ENCODE measurements at regions not wholly inside any gene's neighbourhood (a gene's known extent, or its start where the extent isn't known, plus 50 kb on each side); places are given as distances from the start of the nearest gene placed in this dataset.

DNA sequence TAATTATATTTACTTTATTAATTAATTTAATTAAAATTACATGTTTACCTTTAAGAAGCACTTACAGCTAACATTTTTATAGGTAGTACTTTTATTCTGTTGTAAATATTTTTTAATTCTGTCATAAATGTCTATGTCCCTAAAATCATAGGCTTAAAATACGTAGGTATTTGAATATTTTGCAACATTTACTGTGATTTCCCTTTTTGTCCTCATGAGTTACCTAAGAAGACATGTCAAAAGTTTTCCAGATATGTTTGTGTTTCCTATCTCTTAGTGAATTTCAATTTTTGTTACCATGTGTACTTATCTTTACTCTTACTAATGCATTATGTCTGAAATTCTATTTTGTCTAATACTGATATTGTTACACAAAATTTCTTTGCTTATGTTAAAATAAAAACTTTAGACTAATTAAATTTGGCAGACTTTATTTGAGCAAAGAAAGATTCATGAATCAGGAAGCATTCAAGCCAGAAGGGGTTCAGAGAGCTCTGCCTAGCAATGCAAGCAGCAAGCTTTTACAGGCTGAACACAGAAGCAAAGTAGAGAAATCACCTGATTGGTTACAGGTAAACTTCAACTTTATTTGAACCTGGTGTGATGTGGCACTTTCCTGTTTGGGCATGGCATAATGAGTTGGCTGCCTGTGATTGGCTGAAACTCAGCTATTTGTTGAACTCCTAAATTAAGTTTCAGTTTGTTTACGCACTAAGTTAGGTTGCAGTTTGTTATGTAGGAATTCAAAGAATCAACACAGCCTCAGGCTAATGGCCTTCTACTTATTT, 123.2 kb upstream of the TMEM170B start:
- H3K27me3 Mint-ChIP-seq (ENCODE audit: low read depth): no peaks in the 10 kb centered on the region
- H3K36me3 Mint-ChIP-seq: peaks cover 16% of the 10 kb centered on the region
- peaks cover 7% of the 10 kb centered on the region for H3K4me1 Mint-ChIP-seq
- H3K27ac Mint-ChIP-seq: peak overlapping the region; percentile 65; the same call in 1 of the 2 replicates
- no peak overlapping the region for H3K4me3 Mint-ChIP-seq
- ChIA-PET CTCF (interaction anchor here (0.8 kb wide), 1 partner anchor 11 kb away, joined by 3 read pairs; no protein-coding TSS in a partner anchor), POLR2A (no interaction called here)
- ATAC-seq (no peak; the same call in 1 of the 2 replicates), DNase-seq (ENCODE audit: low spot score) (no peak)
- TF ChIP-seq ZNF671 (CRISPR knock-in tag; IDR thresholded peaks at IDR 0.05): no peak
- no peak for TF ChIP-seq NR2C2 (CRISPR knock-in tag; IDR thresholded peaks at IDR 0.05)
- TF ChIP-seq TEAD4 (CRISPR knock-in tag; IDR thresholded peaks at IDR 0.05): no peak
- no peak for TF ChIP-seq USF1 (CRISPR knock-in tag; IDR thresholded peaks at IDR 0.05)
- no peak for TF ChIP-seq ZNF425 (CRISPR knock-in tag; conservative IDR thresholded peaks at IDR 0.05)
- no peak for TF ChIP-seq SMAD4 (CRISPR knock-in tag; IDR thresholded peaks at IDR 0.05)
- TF ChIP-seq, protein P1, sequence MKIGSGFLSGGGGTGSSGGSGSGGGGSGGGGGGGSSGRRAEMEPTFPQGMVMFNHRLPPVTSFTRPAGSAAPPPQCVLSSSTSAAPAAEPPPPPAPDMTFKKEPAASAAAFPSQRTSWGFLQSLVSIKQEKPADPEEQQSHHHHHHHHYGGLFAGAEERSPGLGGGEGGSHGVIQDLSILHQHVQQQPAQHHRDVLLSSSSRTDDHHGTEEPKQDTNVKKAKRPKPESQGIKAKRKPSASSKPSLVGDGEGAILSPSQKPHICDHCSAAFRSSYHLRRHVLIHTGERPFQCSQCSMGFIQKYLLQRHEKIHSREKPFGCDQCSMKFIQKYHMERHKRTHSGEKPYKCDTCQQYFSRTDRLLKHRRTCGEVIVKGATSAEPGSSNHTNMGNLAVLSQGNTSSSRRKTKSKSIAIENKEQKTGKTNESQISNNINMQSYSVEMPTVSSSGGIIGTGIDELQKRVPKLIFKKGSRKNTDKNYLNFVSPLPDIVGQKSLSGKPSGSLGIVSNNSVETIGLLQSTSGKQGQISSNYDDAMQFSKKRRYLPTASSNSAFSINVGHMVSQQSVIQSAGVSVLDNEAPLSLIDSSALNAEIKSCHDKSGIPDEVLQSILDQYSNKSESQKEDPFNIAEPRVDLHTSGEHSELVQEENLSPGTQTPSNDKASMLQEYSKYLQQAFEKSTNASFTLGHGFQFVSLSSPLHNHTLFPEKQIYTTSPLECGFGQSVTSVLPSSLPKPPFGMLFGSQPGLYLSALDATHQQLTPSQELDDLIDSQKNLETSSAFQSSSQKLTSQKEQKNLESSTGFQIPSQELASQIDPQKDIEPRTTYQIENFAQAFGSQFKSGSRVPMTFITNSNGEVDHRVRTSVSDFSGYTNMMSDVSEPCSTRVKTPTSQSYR (CRISPR knock-in tag; IDR thresholded peaks at IDR 0.05): no peak
- TF ChIP-seq MAX (CRISPR knock-in tag; IDR thresholded peaks at IDR 0.05): no peak
- TF ChIP-seq NFATC4 (CRISPR knock-in tag; IDR thresholded peaks at IDR 0.05): no peak
- peaks cover 18% of the 10 kb centered on the region for H3K9me3 Mint-ChIP-seq

GRCh38 chr6:11413728-11414127, 123.8 kb upstream of the TMEM170B start:
- no peak overlapping the region for H3K27ac Mint-ChIP-seq
- H3K36me3 Mint-ChIP-seq: peaks cover 16% of the 10 kb centered on the region
- peaks cover 18% of the 10 kb centered on the region for H3K9me3 Mint-ChIP-seq
- ATAC-seq (no peak), DNase-seq (ENCODE audit: low spot score) (no peak)
- ChIA-PET CTCF (interaction anchor here (1.3 kb wide), 1 partner anchor 241 kb away, joined by 3 read pairs; no protein-coding TSS in a partner anchor), POLR2A (no interaction called here)
- no peak overlapping the region for H3K4me3 Mint-ChIP-seq
- peaks cover 7% of the 10 kb centered on the region for H3K4me1 Mint-ChIP-seq
- no peaks in the 10 kb centered on the region for H3K27me3 Mint-ChIP-seq (ENCODE audit: low read depth)
- TF ChIP-seq GRHL2 (CRISPR knock-in tag; IDR thresholded peaks at IDR 0.05; ENCODE audit: insufficient replicate concordance, severe bottlenecking) (no peak), ZNF416 (CRISPR knock-in tag; IDR thresholded peaks at IDR 0.05) (no peak), JAZF1 (CRISPR knock-in tag; IDR thresholded peaks at IDR 0.05) (no peak), MAX (CRISPR knock-in tag; IDR thresholded peaks at IDR 0.05) (no peak), ELF4 (CRISPR knock-in tag; IDR thresholded peaks at IDR 0.05; ENCODE audit: low read depth) (no peak), ZNF425 (CRISPR knock-in tag; conservative IDR thresholded peaks at IDR 0.05) (no peak), ZBTB21 (CRISPR knock-in tag; IDR thresholded peaks at IDR 0.05; ENCODE audit: borderline replicate concordance) (no peak), ATF6 (CRISPR knock-in tag; IDR thresholded peaks at IDR 0.05) (no peak), TCF7 (CRISPR knock-in tag; IDR thresholded peaks at IDR 0.05; ENCODE audit: low read depth) (no peak), ZNF138 (CRISPR knock-in tag; conservative IDR thresholded peaks at IDR 0.05) (no peak), EMX1 (CRISPR knock-in tag; IDR thresholded peaks at IDR 0.05) (no peak), ZNF423 (CRISPR knock-in tag; IDR thresholded peaks at IDR 0.05) (no peak)
- TF ChIP-seq, protein P1 (CRISPR knock-in tag; IDR thresholded peaks at IDR 0.05): no peak

Data from WTC11 (cell line).